NB4 (cell line): ENCODE measurements at regions not wholly inside any gene's neighbourhood (a gene's known extent, or its start where the extent isn't known, plus 50 kb on each side); places are given as distances from the start of the nearest gene placed in this dataset.

Source experiments
- DNase-seq: peaks from one replicate; pipeline ENCODE4 v3.0.0; 2010; ENCODE audit warnings: low read depth
- H3K4me3 ChIP-seq: one replicate; pipeline ENCODE4 v1.5.1; 2011; ENCODE audit warnings: mild to moderate bottlenecking, low read depth, low read length, moderate library complexity
- CTCF ChIP-seq: IDR thresholded peaks from one replicate; pipeline ENCODE4 v1.5.1; 2012; ENCODE audit warnings: low read depth, low read length
- MAX ChIP-seq: IDR thresholded peaks from 2 replicates; pipeline ENCODE4 v1.6.1; 2011; ENCODE audit warnings: low read depth, low read length
- MYC ChIP-seq: IDR thresholded peaks from 2 replicates; pipeline ENCODE4 v1.6.1; 2011; ENCODE audit warnings: low read depth, low read length
- POLR2A ChIP-seq: IDR thresholded peaks from 2 replicates; pipeline ENCODE4 v1.6.1; 2011; ENCODE audit warnings: mild to moderate bottlenecking; ENCODE audit not compliant: insufficient read length; ENCODE audit errors: extremely low read depth

- DNase-seq = no peak
- no peak overlapping the region for H3K4me3 ChIP-seq
- TF ChIP-seq CTCF (no peak), MYC (no peak), POLR2A (no peak), MAX (no peak)
Measured at GRCh38 chr13:85473144-85473543, 326.1 kb downstream of the SLITRK6 start.

- TF ChIP-seq MAX (no peak), POLR2A (no peak), MYC (no peak), CTCF (no peak)
Measured at GRCh38 chr13:85469320-85469719, 329.9 kb downstream of the SLITRK6 start.

GRCh38 chr13:85462792-85463425 is 336.3 kb downstream of the SLITRK6 start:
- TF ChIP-seq POLR2A (no peak), CTCF (no peak), MAX (no peak)

More at GRCh38 chr13:85469320-85469719, 329.9 kb downstream of the SLITRK6 start:
- H3K4me3 ChIP-seq = no peak overlapping the region
- no peak for DNase-seq

GRCh38 chr13:85461621-85462020 is 337.6 kb downstream of the SLITRK6 start:
- DNase-seq = no peak
- no peak for TF ChIP-seq MAX
- no peak for TF ChIP-seq CTCF
- no peak for TF ChIP-seq POLR2A
- TF ChIP-seq MYC = no peak
- H3K4me3 ChIP-seq = no peak overlapping the region

More at GRCh38 chr13:85462792-85463425, 336.3 kb downstream of the SLITRK6 start:
- no peak overlapping the region for H3K4me3 ChIP-seq
- no peak for DNase-seq

- TF ChIP-seq POLR2A (no peak), CTCF (no peak), MAX (no peak), MYC (no peak)
- no peak overlapping the region for H3K4me3 ChIP-seq
- no peak for DNase-seq
Measured at GRCh38 chr13:85445534-85445933, 353.7 kb downstream of the SLITRK6 start.
